ENCODE measurements at regions not wholly inside any gene's neighbourhood (a gene's known extent, or its start where the extent isn't known, plus 50 kb on each side); places are given as distances from the start of the nearest gene placed in this dataset.

GRCh38 chr2:236685361-236685760, 115.7 kb downstream of the ACKR3 start (continued):
- TF ChIP-seq SP2 (IDR thresholded peaks at IDR 0.05; ENCODE audit: low read length) (no peak), TCF12 (IDR thresholded peaks at IDR 0.05; ENCODE audit: low read depth, low read length) (no peak), ZNF274 (IDR thresholded peaks at IDR 0.05; ENCODE audit: borderline replicate concordance, extremely low read depth, low read length) (no peak), SUZ12 (IDR thresholded peaks at IDR 0.05; ENCODE audit: low read length) (no peak), JUN (IDR thresholded peaks at IDR 0.05; ENCODE audit: low read depth, low read length) (no peak), CHD7 (IDR thresholded peaks at IDR 0.05; ENCODE audit: insufficient replicate concordance, low read length) (no peak)

Measured in H1 (cell line).